ENCODE measurements at regions not wholly inside any gene's neighbourhood (a gene's known extent, or its start where the extent isn't known, plus 50 kb on each side); places are given as distances from the start of the nearest gene placed in this dataset.

DNA sequence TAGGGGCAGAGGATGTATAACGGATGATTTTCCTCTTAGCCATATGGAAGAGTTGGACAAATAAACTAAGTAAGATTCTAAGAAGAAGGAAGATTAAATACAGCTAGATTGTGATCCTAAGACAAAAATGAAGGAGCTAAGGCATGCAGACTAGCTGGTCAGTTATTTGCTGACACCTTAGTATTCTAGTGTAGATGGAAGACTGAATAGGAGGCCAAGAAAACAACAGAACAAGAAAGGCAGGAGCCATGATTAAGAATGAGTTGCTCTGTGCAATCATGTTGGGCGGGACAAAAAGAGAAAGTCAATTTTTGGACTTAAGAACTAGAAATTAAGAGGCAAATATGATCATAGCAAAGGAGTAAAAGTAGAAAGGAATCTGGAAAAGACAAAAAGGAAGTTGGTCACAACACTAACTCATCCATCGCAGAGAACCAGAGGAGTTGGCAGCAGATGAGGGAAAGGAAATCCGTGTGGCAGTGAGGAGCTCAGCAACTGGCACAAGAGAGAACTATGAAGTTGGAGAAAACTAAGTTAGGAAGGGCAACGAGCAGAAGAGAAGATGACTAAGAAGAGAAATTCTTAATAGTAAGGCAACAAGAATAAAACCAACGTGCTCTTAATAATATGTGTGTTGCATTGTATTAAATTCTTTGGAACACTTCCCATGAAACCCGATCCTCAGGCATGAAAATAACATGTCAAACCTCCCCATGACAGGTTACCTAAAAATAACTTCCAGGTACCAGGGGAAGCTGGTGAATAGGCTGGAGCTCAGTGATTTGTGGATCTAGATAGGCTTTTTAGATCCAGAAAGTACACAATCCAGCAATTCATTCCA is 234.4 kb downstream of the LTN1 start:
- intact Hi-C loops (cut with DNase I) = no loop called here
- no peak for DNase-seq

- intact Hi-C loops (cut with DNase I) = no loop called here
- DNase-seq = no peak
These were observed 237.8 kb downstream of the LTN1 start for GRCh38 chr21:28754862-28755261.

DNA sequence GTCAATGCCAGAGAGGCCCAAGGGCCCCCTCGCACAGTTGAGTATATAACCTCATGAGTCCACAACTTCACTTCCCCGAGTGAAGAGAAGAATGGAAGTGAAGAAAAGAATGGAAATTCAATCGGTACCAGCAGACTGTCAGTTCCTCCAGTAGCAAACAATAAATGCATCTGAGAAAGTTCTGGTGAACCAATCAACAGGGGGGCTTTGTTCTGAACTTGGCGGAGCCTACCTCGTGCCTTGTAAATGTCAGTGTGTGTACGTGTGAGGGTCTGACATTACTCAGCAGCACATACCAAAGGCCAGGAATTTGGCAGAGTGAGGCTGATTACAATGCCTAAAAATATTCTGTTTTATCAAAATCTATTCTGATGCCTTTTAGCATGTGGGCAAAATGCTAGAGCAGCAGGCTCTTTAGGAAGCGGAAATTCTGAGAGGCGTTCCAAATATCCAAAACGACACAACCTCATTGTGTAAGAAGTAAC is 238.5 kb downstream of the LTN1 start:
- DNase-seq = no peak
- intact Hi-C loops (cut with DNase I) = no loop called here

DNA sequence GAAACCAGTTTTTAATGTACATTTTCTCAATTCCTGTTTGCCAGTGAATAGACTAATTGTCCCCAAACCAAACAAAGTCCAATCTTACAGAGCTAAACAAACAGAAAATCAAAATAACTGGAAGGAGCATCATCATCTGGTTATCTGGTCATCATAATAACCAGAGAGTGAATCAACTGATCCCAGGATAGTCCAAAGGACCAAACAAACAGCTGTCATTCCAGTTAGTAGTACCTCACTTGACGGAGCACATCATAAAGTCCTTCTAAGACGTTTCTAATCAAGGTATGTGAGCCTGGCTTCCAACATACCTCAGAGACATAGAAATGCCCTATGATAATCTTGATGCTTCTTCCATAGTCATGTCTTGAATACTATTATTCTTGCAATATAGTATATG is 240.5 kb downstream of the LTN1 start:
- DNase-seq = no peak
- intact Hi-C loops (cut with DNase I) = no loop called here

DNA sequence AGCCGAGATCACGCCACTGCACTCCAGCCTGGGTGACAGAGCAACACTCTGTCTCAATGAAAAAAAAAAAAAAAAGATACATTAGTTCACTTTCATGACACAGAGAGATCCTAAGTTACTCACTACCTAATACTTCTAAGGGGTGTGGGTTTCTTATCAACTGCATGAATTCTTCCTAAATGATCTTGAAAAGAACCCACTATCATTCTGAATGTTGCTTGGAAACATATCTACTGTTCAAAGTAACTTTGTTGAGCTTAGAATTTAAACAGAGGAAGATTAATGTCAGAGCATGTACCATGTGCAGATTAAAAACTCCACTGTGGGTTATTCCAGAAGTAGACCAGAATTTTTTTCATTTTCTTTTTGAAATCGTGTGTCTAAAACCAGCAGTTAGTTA is 241.5 kb downstream of the LTN1 start:
- DNase-seq = no peak
- intact Hi-C loops (cut with DNase I) = no loop called here

- no peak for DNase-seq
These were observed 242.1 kb downstream of the LTN1 start for GRCh38 chr21:28750565-28750964.

GRCh38 chr21:28749536-28749935 is 243.1 kb downstream of the LTN1 start:
- no peak for DNase-seq
- intact Hi-C loops (cut with DNase I) = loop anchor here (5.0 kb wide), 1 partner anchor 697 kb away; no protein-coding TSS in a partner anchor

More at GRCh38 chr21:28750565-28750964, 242.1 kb downstream of the LTN1 start:
- intact Hi-C loops (cut with DNase I) = no loop called here

DNA sequence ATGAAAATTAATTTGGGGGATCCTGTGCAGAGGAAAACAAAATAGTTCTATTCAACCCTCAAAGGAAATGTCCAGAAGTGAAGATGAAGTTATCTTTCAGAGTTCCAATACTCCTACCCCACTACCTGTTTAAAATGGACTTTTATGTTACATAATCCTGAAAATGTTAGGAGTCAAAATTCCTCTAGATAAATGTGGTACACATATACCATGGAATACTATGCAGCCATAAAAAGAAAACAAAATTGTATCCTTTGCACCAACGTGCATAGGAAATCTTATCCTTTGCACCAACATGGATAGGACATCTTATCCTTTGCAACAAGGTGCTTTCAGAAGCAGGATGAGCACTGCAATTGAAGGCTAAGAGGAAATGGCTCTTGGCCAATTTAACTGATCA is 245.2 kb downstream of the LTN1 start:
- no peak for DNase-seq
- intact Hi-C loops (cut with DNase I) = loop anchor here (5.0 kb wide), 1 partner anchor 695 kb away; no protein-coding TSS in a partner anchor

GRCh38 chr21:28746166-28746565 is 246.5 kb downstream of the LTN1 start:
- intact Hi-C loops (cut with DNase I) = loop anchor here (5.0 kb wide), 1 partner anchor 694 kb away; no protein-coding TSS in a partner anchor
- no peak for DNase-seq

- intact Hi-C loops (cut with DNase I) = loop anchor here (1.0 to 5.0 kb wide), 4 partner anchors 195 to 1895 kb away; no protein-coding TSS in a partner anchor
- DNase-seq = peak; percentile 47 to 94 (median 76)
These were observed 247.3 kb downstream of the LTN1 start for GRCh38 chr21:28745131-28746016.

DNA sequence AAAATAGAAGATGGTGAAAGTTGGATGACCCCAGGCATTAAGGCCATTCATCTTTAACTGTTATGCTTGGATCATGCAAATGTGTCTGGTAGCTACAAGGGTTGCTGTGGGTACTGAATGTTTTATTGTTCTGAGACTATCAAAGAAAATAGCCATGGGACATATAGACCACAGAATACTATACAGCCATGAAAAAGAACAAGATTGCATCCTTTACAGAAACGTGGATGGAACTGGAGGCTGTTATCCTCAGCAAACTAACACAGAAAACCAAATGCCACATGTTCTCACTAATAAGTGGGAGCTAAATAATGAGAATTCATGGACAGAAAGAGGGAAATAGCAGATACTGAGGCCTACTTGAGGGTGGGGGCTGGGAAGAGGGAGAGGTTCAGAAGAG is 249.0 kb downstream of the LTN1 start:
- DNase-seq = no peak
- intact Hi-C loops (cut with DNase I) = loop anchor here (2.0 to 5.0 kb wide), 3 partner anchors 197 to 1041 kb away; no protein-coding TSS in a partner anchor

DNA sequence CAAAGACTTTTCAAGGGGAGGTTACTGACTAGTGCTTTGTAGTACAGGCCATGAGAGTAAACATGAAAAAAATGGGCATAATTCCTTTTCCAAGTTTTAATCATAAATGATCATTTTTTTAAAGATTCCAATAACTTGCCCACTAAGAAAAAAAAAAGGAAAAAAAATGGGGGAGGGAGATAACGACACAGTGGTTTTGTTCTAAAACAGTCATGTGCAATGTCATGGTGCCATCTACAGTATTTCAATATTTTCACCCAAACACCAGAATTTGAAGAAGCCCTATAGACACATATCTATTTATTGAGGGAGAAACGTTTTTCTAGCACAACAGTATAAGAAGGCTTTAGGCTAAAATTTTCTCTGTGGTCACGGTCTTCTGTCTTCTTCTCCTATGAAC is 250.2 kb downstream of the LTN1 start:
- DNase-seq = no peak
- intact Hi-C loops (cut with DNase I) = loop anchor here (5.0 kb wide), 2 partner anchors 405 to 1040 kb away; no protein-coding TSS in a partner anchor

DNA sequence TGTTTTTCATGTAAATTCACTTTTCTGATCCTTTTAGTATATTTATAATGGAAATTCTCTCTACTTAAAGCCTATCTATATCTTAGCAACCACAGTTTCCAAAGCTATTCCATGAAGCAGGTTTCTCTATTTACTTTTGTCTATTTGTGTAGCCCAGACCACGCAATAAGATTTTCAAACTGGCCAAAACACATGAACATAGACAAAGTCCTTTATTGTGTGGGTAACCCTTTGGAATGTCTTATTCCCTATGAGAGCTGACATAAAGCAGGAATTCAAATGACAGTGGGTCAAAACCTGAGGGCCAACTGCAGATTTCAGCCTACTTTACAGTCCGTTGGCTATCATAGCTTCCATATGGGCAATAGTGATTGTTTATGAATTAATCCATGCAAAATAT is 252.6 kb downstream of the LTN1 start:
- intact Hi-C loops (cut with DNase I) = loop anchor here (5.0 kb wide), 2 partner anchors 403 to 1038 kb away; no protein-coding TSS in a partner anchor
- no peak for DNase-seq

DNA sequence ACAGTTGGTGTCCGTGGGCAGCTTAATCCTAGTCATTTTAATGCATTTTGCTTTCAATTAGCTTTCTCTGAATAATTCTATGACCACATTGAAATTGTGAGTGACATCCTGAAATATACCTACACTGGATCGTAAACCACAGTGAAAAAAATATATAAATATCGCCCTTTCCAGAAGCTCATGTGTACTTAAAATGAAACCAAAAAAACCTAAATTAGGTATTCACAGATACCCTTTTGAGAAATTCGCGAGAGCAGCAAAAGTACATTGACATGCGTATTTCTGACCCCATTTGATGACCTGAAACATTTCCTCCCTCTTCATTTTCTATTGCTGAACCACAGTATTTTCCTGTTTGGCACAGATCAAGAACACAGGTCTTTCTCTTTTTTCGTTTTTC is 253.8 kb downstream of the LTN1 start:
- intact Hi-C loops (cut with DNase I) = no loop called here
- no peak for DNase-seq

GRCh38 chr21:28738420-28738704 is 254.3 kb downstream of the LTN1 start:
- DNase-seq = no peak
- intact Hi-C loops (cut with DNase I) = no loop called here

- no peak for DNase-seq
These were observed 254.8 kb downstream of the LTN1 start for GRCh38 chr21:28737674-28738419.

DNA sequence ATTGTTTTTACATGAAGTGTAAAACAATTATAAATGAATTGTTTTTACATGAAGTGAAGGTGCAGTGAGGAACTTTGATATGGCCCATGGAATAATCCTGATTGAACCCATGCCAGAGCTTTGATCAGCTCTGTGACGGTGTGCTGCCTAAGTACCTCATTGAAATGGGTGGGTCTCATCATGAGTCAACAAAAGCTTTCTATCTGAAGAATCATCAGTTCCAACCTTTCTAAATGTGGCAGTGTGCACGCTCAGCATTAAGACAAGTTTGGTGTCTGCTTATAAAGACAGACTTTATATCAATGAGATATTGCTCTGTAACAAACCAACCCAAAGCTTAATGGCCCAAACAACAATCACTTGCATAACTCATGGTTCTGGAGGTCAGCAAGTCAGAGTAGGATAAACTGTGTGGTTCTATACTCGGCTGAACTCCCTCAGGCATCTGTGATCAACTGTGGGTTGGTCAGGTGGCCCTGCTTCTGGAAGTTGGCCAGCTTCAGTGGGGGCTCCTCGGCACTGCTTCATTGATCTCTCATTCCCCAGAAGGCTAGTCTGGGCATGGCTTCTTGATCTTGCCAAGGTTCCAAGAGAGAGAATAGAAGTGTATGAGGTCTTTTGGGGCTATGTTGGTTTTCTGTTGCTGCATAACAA is 258.0 kb downstream of the LTN1 start:
- intact Hi-C loops (cut with DNase I) = no loop called here

More at GRCh38 chr21:28737674-28738419, 254.8 kb downstream of the LTN1 start:
- intact Hi-C loops (cut with DNase I) = no loop called here

DNA sequence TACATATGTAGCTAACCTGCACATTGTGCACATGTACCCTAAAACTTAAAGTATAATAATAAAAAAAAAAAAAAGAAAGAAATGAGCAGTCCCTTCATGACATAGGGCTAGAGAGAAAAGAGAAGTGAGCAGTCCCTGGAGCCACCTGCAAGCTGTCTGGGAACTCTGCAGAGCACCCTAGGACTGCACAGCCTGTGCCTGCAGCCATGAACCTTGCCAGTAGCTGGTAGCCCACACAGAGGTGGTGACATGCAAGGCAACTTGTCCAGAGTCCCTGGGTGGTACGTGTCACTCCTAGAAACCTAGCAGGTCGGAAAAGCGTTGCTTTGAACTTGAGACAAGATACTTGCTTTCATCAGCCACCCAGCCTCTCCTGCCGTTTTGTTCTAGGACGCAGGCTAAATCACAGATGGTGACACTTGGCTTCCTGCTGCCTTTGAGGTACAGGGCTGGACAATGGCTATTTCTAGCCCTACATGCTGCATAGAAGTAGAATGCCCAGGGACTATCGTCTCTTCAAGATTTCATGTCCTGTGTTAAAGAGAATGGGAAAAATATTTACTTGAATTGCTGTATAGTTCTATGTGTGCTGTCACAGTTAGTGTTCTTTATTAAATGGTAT is 260.9 kb downstream of the LTN1 start:
- intact Hi-C loops (cut with DNase I) = no loop called here
- DNase-seq = no peak

More for the DNA sequence above, 258.0 kb downstream of the LTN1 start:
- DNase-seq = no peak

DNA sequence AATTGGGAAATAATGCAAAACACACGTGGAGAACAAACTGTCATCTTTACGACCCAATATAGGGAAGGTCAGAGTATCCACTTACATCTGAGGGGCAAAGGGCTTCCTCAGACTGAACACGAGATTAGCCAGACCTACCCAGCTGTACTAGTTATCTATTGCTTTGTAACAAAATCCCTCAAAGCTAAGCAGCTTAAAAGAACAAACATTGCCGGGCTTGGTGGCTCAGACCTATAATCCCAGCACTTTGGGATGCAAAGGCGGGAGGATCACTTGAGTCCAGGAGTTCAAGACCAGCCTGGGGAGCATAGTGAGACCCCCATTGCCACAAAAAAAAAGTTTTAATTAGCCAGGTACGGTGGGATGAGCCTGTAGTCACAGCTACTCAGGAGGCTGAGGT is 262.8 kb downstream of the LTN1 start:
- DNase-seq = no peak
- intact Hi-C loops (cut with DNase I) = no loop called here

Measured in posterior cingulate gyrus (tissue), 11 donors.